ENCODE measurements at regions not wholly inside any gene's neighbourhood (a gene's known extent, or its start where the extent isn't known, plus 50 kb on each side); places are given as distances from the start of the nearest gene placed in this dataset.

DNA sequence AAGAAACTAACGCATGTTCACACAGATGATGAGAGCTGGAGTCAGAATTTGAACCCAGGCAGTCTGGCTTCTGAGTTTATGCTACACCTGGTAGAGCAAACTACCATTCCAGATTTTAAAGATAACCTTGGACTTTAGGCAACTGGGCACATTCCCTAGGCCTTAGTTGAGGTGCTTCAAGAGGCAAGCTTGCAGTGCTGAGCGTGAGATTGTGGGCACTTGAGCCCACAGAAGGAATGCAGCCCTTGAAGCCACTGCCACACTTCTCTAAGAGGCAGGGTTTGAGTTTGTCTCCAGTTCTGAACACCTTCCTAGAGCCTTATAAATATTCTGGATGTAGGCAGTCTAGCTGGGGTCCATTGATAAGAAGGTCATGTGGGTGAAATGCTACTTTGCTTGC lies 216.1 kb upstream of the SLC14A2 start:
- Mint-ChIP-seq H3K36me3 (no peaks in the 10 kb centered on the region), H3K4me1 (no peaks in the 10 kb centered on the region), H3K9me3 (no peaks in the 10 kb centered on the region), H3K27ac (no peak overlapping the region), H3K4me3 (no peak overlapping the region)
- no peak for ATAC-seq
- DNase-seq (ENCODE audit: low spot score in 2 of 2) = no peak

GRCh38 chr18:45399643-45400042 lies 215.6 kb upstream of the SLC14A2 start:
- H3K9me3 Mint-ChIP-seq = no peaks in the 10 kb centered on the region
- no peak for ATAC-seq
- H3K4me3 Mint-ChIP-seq = no peak overlapping the region
- no peak overlapping the region for H3K27ac Mint-ChIP-seq
- DNase-seq (ENCODE audit: low spot score in 2 of 2) = no peak
- H3K36me3 Mint-ChIP-seq = no peaks in the 10 kb centered on the region
- H3K4me1 Mint-ChIP-seq = no peaks in the 10 kb centered on the region

GRCh38 chr18:45402485-45403056 lies 212.7 kb upstream of the SLC14A2 start:
- Mint-ChIP-seq H3K4me3 (no peak overlapping the region), H3K36me3 (no peaks in the 10 kb centered on the region), H3K9me3 (no peaks in the 10 kb centered on the region), H3K27ac (no peak overlapping the region), H3K4me1 (no peaks in the 10 kb centered on the region)
- ATAC-seq (peak; percentile 79), DNase-seq (ENCODE audit: low spot score in 2 of 2) (no peak)

- ATAC-seq (no peak), DNase-seq (ENCODE audit: low spot score in 2 of 2) (no peak)
- Mint-ChIP-seq H3K9me3 (no peaks in the 10 kb centered on the region), H3K4me3 (no peak overlapping the region), H3K4me1 (no peaks in the 10 kb centered on the region), H3K27ac (no peak overlapping the region), H3K36me3 (no peaks in the 10 kb centered on the region)
Observed at GRCh38 chr18:45403341-45404049, 211.8 kb upstream of the SLC14A2 start.

DNA sequence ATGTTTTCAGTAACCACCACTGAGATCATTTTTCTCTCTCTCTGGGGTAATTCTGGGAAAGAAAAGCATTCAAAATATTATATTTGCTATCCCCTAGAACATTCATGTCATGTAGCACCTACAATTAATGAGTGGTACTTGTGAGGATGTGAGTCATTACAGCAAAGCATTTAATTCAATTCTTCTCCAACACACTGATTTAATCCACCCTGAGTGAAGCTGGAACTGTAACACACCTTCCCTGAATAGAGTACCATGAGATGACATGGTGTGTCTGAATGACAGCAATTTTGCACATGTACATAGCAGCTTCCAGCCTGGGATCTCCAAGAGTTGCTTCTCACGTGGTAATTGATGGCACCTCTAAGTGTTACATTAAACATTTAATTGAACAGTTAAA lies 207.1 kb upstream of the SLC14A2 start:
- H3K4me3 Mint-ChIP-seq = no peak overlapping the region
- ATAC-seq = no peak
- no peak overlapping the region for H3K27ac Mint-ChIP-seq
- no peak for DNase-seq (ENCODE audit: low spot score in 2 of 2)
- no peaks in the 10 kb centered on the region for H3K9me3 Mint-ChIP-seq
- no peaks in the 10 kb centered on the region for H3K4me1 Mint-ChIP-seq
- no peaks in the 10 kb centered on the region for H3K36me3 Mint-ChIP-seq

DNA sequence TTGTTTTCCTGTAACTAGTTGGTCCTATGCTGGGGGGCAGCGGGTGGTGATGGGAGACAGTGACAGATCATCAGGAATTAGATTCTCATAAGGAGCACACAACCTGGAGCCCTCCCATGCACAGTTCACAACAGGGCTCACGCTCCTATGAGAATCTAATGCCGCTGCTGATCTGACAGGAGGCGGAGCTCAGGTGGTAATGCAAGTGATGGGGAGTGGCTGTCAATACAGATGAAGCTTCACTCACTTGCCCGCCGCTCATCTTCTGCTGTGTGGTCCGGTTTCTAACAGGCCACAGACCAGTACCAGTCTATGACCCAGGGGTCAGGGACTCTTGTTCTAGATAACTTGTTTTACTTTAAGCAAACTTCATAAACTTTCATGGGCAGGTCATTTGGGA lies 205.3 kb upstream of the SLC14A2 start:
- H3K9me3 Mint-ChIP-seq = no peaks in the 10 kb centered on the region
- no peaks in the 10 kb centered on the region for H3K36me3 Mint-ChIP-seq
- ATAC-seq (no peak), DNase-seq (ENCODE audit: low spot score in 2 of 2) (no peak)
- H3K27ac Mint-ChIP-seq = no peak overlapping the region
- H3K4me1 Mint-ChIP-seq = no peaks in the 10 kb centered on the region
- H3K4me3 Mint-ChIP-seq = no peak overlapping the region

GRCh38 chr18:45412577-45412976 lies 202.7 kb upstream of the SLC14A2 start:
- no peaks in the 10 kb centered on the region for H3K9me3 Mint-ChIP-seq
- no peak for DNase-seq (ENCODE audit: low spot score in 2 of 2)
- ATAC-seq = peak; percentile 63
- no peaks in the 10 kb centered on the region for H3K36me3 Mint-ChIP-seq
- H3K4me3 Mint-ChIP-seq = no peak overlapping the region
- H3K27ac Mint-ChIP-seq = no peak overlapping the region
- H3K4me1 Mint-ChIP-seq = no peaks in the 10 kb centered on the region

DNA sequence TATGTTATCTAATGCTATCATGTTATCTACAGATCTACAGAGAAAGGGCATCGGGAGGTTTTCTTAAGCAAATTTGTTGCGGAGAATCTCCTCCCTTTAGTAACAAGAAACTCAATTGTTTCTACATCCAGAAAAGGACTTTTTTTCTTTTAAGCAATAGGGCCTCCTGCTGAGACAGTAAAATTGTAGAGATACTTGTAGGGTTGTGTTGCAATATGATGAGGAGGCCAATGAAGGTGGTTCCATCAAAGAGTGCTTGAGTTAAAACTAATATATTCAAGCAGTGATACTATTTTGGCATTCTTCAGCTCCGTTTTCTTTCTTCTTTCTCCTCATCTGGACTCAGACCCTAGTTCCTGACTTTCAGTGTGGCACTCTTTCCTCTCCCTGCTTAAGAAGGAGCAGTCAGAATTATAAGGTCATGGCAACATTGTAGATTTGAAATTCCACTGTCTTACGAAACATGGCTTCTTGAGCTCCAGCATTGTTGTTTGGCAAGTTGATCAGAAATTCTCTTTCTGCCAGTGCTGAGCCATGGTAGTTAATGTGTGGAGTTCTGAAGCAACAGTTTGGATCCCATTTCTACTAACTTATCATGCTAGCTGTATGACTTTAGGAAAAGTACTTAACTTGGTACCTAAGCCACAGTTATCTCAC lies 202.0 kb upstream of the SLC14A2 start:
- DNase-seq (ENCODE audit: low spot score in 2 of 2) (no peak), ATAC-seq (no peak)
- no peaks in the 10 kb centered on the region for H3K4me1 Mint-ChIP-seq
- H3K4me3 Mint-ChIP-seq = no peak overlapping the region
- no peaks in the 10 kb centered on the region for H3K9me3 Mint-ChIP-seq
- no peak overlapping the region for H3K27ac Mint-ChIP-seq
- H3K36me3 Mint-ChIP-seq = no peaks in the 10 kb centered on the region

GRCh38 chr18:45415614-45416013 lies 199.7 kb upstream of the SLC14A2 start:
- ATAC-seq (no peak), DNase-seq (ENCODE audit: low spot score in 2 of 2) (no peak)
- H3K27ac Mint-ChIP-seq = no peak overlapping the region
- H3K4me1 Mint-ChIP-seq = no peaks in the 10 kb centered on the region
- H3K36me3 Mint-ChIP-seq = no peaks in the 10 kb centered on the region
- no peak overlapping the region for H3K4me3 Mint-ChIP-seq
- H3K9me3 Mint-ChIP-seq = no peaks in the 10 kb centered on the region

DNA sequence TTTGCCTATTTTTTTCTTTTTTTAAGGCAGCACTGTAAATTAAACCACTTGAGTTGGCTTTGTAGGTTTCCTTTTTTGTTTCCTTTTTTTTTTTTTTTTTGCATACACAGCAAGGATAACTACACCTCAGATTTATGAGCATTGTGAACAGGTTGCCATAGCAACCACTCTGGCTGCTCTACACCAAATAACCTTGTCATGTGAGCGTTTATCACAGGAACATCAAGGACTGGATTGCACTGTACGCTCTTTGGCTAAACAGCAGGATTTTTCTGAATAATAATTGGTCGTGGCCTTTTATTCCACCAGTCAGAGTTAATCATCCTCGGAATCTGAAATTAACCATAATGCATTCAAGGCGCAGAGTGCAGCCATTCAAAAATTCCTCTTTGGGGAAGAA lies 199.1 kb upstream of the SLC14A2 start:
- DNase-seq (ENCODE audit: low spot score in 2 of 2) (no peak), ATAC-seq (no peak)
- no peaks in the 10 kb centered on the region for H3K4me1 Mint-ChIP-seq
- H3K27ac Mint-ChIP-seq = no peak overlapping the region
- H3K9me3 Mint-ChIP-seq = no peaks in the 10 kb centered on the region
- H3K36me3 Mint-ChIP-seq = no peaks in the 10 kb centered on the region
- H3K4me3 Mint-ChIP-seq = no peak overlapping the region

GRCh38 chr18:45417392-45417791 lies 197.9 kb upstream of the SLC14A2 start:
- no peak overlapping the region for H3K4me3 Mint-ChIP-seq
- ATAC-seq = no peak
- DNase-seq (ENCODE audit: low spot score in 2 of 2) = no peak
- H3K4me1 Mint-ChIP-seq = no peaks in the 10 kb centered on the region
- no peaks in the 10 kb centered on the region for H3K36me3 Mint-ChIP-seq
- H3K27ac Mint-ChIP-seq = no peak overlapping the region
- H3K9me3 Mint-ChIP-seq = no peaks in the 10 kb centered on the region

GRCh38 chr18:45423659-45424058 lies 191.6 kb upstream of the SLC14A2 start:
- Mint-ChIP-seq H3K9me3 (no peaks in the 10 kb centered on the region), H3K36me3 (no peaks in the 10 kb centered on the region), H3K4me1 (no peaks in the 10 kb centered on the region), H3K4me3 (no peak overlapping the region), H3K27ac (no peak overlapping the region)
- ATAC-seq (no peak), DNase-seq (ENCODE audit: low spot score in 2 of 2) (no peak)

DNA sequence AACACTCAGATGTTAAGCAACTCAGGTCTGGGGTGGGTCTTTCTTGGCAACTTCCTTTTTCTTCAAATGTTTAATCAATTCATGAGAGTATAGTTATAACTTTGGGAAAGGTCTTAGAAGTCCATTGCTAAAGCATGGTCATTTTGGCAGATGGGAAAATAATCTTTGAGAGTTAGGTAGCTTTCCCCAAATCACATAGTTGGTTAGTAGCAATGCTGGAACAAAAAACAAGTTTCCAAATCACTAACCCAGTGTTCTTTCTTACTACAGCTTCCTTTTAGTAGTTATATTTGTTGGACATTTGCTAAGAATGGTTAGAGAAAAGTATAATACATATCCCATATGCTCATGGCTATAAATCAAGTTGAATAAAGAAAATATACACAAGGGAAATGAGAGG lies 185.2 kb upstream of the SLC14A2 start:
- Mint-ChIP-seq H3K27ac (no peak overlapping the region), H3K4me1 (no peaks in the 10 kb centered on the region), H3K4me3 (no peak overlapping the region), H3K36me3 (no peaks in the 10 kb centered on the region), H3K9me3 (no peaks in the 10 kb centered on the region)
- DNase-seq (ENCODE audit: low spot score in 2 of 2) (no peak), ATAC-seq (no peak)

DNA sequence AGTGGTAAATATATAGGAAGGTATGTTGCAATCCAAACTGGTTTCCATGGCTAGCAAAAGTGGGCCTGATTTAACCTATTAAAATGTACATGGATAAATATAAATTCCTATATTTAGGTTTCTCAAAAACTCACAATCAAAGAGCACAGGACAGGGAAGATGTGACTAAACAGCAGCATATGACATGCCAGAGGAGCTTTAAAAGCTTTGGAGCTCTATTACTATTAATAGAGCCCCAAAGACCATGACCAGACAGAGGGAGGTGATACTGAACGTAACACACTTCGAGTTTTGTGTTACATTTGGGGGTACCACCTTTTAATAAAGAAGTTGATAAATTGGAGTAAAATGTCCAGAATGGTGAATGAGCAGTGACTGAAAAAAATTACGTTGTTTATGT lies 179.5 kb upstream of the SLC14A2 start:
- no peaks in the 10 kb centered on the region for H3K4me1 Mint-ChIP-seq
- no peak overlapping the region for H3K4me3 Mint-ChIP-seq
- no peaks in the 10 kb centered on the region for H3K36me3 Mint-ChIP-seq
- DNase-seq (ENCODE audit: low spot score in 2 of 2) (no peak), ATAC-seq (no peak)
- no peak overlapping the region for H3K27ac Mint-ChIP-seq
- H3K9me3 Mint-ChIP-seq = no peaks in the 10 kb centered on the region

DNA sequence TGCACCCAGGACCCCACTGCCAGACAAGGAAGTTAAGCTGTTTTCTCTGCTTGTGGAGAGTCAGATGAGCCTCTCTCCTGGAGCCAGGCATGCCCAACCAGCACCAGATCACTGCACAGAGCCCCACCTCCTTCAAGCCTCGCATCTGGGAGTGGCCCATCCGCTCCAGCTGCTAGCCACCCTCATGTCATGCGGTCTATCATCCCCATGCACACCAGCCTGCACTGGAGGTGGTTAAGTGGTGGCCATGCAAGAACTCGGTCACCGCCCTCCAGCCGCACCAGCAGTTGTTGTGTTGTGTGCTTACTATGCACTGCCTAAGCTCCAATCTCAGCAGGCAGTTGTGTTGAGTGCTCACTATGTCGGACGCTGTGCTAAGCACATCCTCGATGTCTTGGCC lies 177.9 kb upstream of the SLC14A2 start:
- ATAC-seq (no peak), DNase-seq (ENCODE audit: low spot score in 2 of 2) (no peak)
- H3K27ac Mint-ChIP-seq = no peak overlapping the region
- H3K36me3 Mint-ChIP-seq = no peaks in the 10 kb centered on the region
- H3K4me3 Mint-ChIP-seq = no peak overlapping the region
- no peaks in the 10 kb centered on the region for H3K9me3 Mint-ChIP-seq
- no peaks in the 10 kb centered on the region for H3K4me1 Mint-ChIP-seq
